H1 (cell line): ENCODE measurements at regions not wholly inside any gene's neighbourhood (a gene's known extent, or its start where the extent isn't known, plus 50 kb on each side); places are given as distances from the start of the nearest gene placed in this dataset.

ENCODE experiments used
- CTCF ChIA-PET: fragments of 300-600 bp; sonication (Branson Sonifier 250); formaldehyde crosslinking; loops from one replicate; lab custom pipeline; 2021; ENCODE audit not compliant: partially characterized antibody; lab: Charles Lee
- POLR2A ChIA-PET: fragments of 300-600 bp; sonication (Branson Sonifier 250); formaldehyde crosslinking; loops from one replicate; lab custom pipeline; 2021; ENCODE audit warnings: inconsistent platforms; ENCODE audit not compliant: partially characterized antibody; lab: Charles Lee
- DNase-seq, 2 experiments: peaks; one replicate each; pipeline versions ENCODE4 v3.0.0 to v3.0.0-alpha.2; 2010 to 2022; ENCODE audit warnings: low spot score in 2 of 2, low read depth in 1 of 2, mixed read lengths in 1 of 2
- FAIRE-seq: peaks from 2 replicates; lab custom pipeline; 2011; peaks lifted over from hg19 to GRCh38; lab: Jason Lieb, UNC
- H2AFZ ChIP-seq: 2 replicates; pipeline ENCODE4 v1.8.1; 2012; ENCODE audit warnings: low read length, inconsistent platforms
- H2AK5ac ChIP-seq: 2 replicates; pipeline ENCODE4 v1.6.1; 2013; ENCODE audit warnings: low read depth, low read length
- H2BK120ac ChIP-seq: replicated peaks from 2 replicates; pipeline ENCODE3; 2013; ENCODE audit warnings: low read depth, low read length, inconsistent platforms
- H2BK12ac ChIP-seq: 2 replicates; pipeline ENCODE4 v1.6.1; 2013; ENCODE audit warnings: low read depth, low read length
- H2BK15ac ChIP-seq: 2 replicates; pipeline ENCODE4 v1.6.1; 2013; ENCODE audit warnings: low read length
- H2BK20ac ChIP-seq: 2 replicates; pipeline ENCODE4 v1.6.1; 2013; ENCODE audit warnings: low read length
- H2BK5ac ChIP-seq: 2 replicates; pipeline ENCODE4 v1.6.1; 2013; ENCODE audit warnings: low read depth, low read length
- H3K14ac ChIP-seq: 2 replicates; pipeline ENCODE4 v1.6.1; 2013; ENCODE audit warnings: inconsistent platforms; ENCODE audit not compliant: insufficient read length
- H3K18ac ChIP-seq: 2 replicates; pipeline ENCODE4 v1.6.1; 2013; ENCODE audit warnings: low read length; ENCODE audit errors: extremely low read depth
- H3K23ac ChIP-seq: 2 replicates; pipeline ENCODE4 v1.6.1; 2013; ENCODE audit warnings: inconsistent platforms; ENCODE audit not compliant: insufficient read length
- H3K23me2 ChIP-seq: 2 replicates; pipeline ENCODE4 v1.6.1; 2013; ENCODE audit warnings: low read depth, low read length
- H3K27ac ChIP-seq: 2 replicates; pipeline ENCODE4 v1.6.1; 2011; ENCODE audit warnings: low read depth, low read length, inconsistent platforms
- H3K27me3 ChIP-seq, 4 experiments: replicated peaks in 1 of 4; 1 replicate in 1 of 4; 2 replicates in 3 of 4; pipeline versions ENCODE4 v1.6.1 to v1.8.1; 2011 to 2013; ENCODE audit warnings: low read length in 3 of 4, mild to moderate bottlenecking in 3 of 4, inconsistent platforms in 2 of 4, mixed read lengths in 2 of 4, moderate library complexity in 1 of 4; ENCODE audit not compliant: control insufficient read depth in 3 of 4, insufficient read depth in 3 of 4; ENCODE audit errors: extremely low read depth in 1 of 4
- H3K36me3 ChIP-seq, 4 experiments: 2 replicates each; pipeline versions ENCODE4 v1.6.1 to v1.8.1; 2011 to 2013; ENCODE audit warnings: mild to moderate bottlenecking in 4 of 4, low read length in 3 of 4, moderate library complexity in 2 of 4, control low read depth in 1 of 4, inconsistent platforms in 1 of 4; ENCODE audit not compliant: insufficient read depth in 4 of 4, control insufficient read depth in 2 of 4
- H3K4ac ChIP-seq: replicated peaks from 2 replicates; pipeline ENCODE3; 2013; ENCODE audit warnings: low read length, low read depth, mixed read lengths, inconsistent platforms; ENCODE audit not compliant: insufficient read length
- H3K4me1 ChIP-seq, 4 experiments: replicated peaks in 1 of 4; 1 replicate in 1 of 4; 2 replicates in 3 of 4; pipeline versions ENCODE4 v1.6.1 to v1.8.1; 2011 to 2013; ENCODE audit warnings: low read length in 3 of 4, inconsistent platforms in 2 of 4, mixed read lengths in 1 of 4; ENCODE audit not compliant: insufficient read depth in 4 of 4, control insufficient read depth in 3 of 4
- H3K4me2 ChIP-seq, 2 experiments: 2 replicates each; pipeline versions ENCODE4 v1.6.1 to v1.8.1; 2011 to 2013; ENCODE audit warnings: low read depth in 2 of 2, low read length in 2 of 2, control low read depth in 1 of 2, inconsistent platforms in 1 of 2, mild to moderate bottlenecking in 1 of 2; ENCODE audit not compliant: insufficient read depth in 1 of 2
- H3K4me3 ChIP-seq, 4 experiments: fragments of 200-600, 300-600 bp in 1 of 4; sonication (generic), shearing (Covaris generic), sonication (Bioruptor Twin) in 1 of 4; 2 replicates each; pipeline versions ENCODE4 v1.5.1 to v1.8.1; 2011 to 2016; ENCODE audit warnings: low read length in 4 of 4, low read depth in 3 of 4, control low read depth in 2 of 4, inconsistent platforms in 2 of 4, mild to moderate bottlenecking in 2 of 4, mixed read lengths in 1 of 4, moderate library complexity in 1 of 4; ENCODE audit not compliant: insufficient read depth in 2 of 4; ENCODE audit errors: extremely low read depth in 1 of 4
- H3K56ac ChIP-seq: replicated peaks from 2 replicates; pipeline ENCODE3; 2013; ENCODE audit warnings: low read depth, mild to moderate bottlenecking, mixed read lengths, low read length, inconsistent platforms; ENCODE audit not compliant: insufficient read length
- H3K79me1 ChIP-seq: 2 replicates; pipeline ENCODE4 v1.6.1; 2013; ENCODE audit warnings: low read depth, low read length, control low read depth
- H3K79me2 ChIP-seq, 2 experiments: 2 replicates each; pipeline versions ENCODE4 v1.6.1 to v1.8.1; 2012 to 2013; ENCODE audit warnings: low read length in 2 of 2, mild to moderate bottlenecking in 2 of 2, inconsistent platforms in 1 of 2; ENCODE audit not compliant: insufficient read depth in 2 of 2, control insufficient read depth in 1 of 2
- H3K9ac ChIP-seq, 4 experiments: replicated peaks in 1 of 4; 1 replicate in 1 of 4; 2 replicates in 3 of 4; pipeline versions ENCODE4 v1.6.1 to v1.8.1; 2011 to 2013; ENCODE audit warnings: low read depth in 3 of 4, low read length in 3 of 4, control low read depth in 2 of 4, mild to moderate bottlenecking in 2 of 4, moderate library complexity in 2 of 4, inconsistent platforms in 1 of 4; ENCODE audit errors: extremely low read depth in 1 of 4
- H3K9me3 ChIP-seq, 2 experiments: 2 replicates each; pipeline versions ENCODE4 v1.6.1 to v1.8.1; 2012 to 2013; ENCODE audit warnings: mild to moderate bottlenecking in 2 of 2, moderate library complexity in 2 of 2, control low read depth in 1 of 2, inconsistent platforms in 1 of 2, low read depth in 1 of 2, low read length in 1 of 2, mixed read lengths in 1 of 2; ENCODE audit not compliant: insufficient read depth in 2 of 2
- H4K20me1 ChIP-seq, 2 experiments: replicated peaks in 1 of 2; 2 replicates each; pipeline versions ENCODE3 to v1.8.1; 2011 to 2013; ENCODE audit warnings: inconsistent platforms in 2 of 2, low read length in 2 of 2, mild to moderate bottlenecking in 1 of 2; ENCODE audit not compliant: insufficient read depth in 2 of 2, control insufficient read depth in 1 of 2
- H4K5ac ChIP-seq: 2 replicates; pipeline ENCODE4 v1.6.1; 2013; ENCODE audit warnings: low read length, low read depth, mixed read lengths, inconsistent platforms; ENCODE audit not compliant: insufficient read length
- H4K8ac ChIP-seq: 2 replicates; pipeline ENCODE4 v1.8.0; 2013; ENCODE audit warnings: mild to moderate bottlenecking, moderate library complexity, low read length, inconsistent platforms; ENCODE audit not compliant: insufficient read depth; ENCODE audit errors: extremely low read depth
- H4K91ac ChIP-seq: replicated peaks from 2 replicates; pipeline ENCODE3; 2013; ENCODE audit warnings: low read length, mixed read lengths, inconsistent platforms; ENCODE audit not compliant: insufficient read length
- CEBPB ChIP-seq: IDR thresholded peaks from 2 replicates; pipeline ENCODE4 v1.6.1; 2012; ENCODE audit warnings: low read depth, low read length
- E2F6 ChIP-seq: IDR thresholded peaks from 2 replicates; pipeline ENCODE4 v1.6.1; 2012; ENCODE audit warnings: inconsistent platforms
- MAX ChIP-seq: IDR thresholded peaks from 2 replicates; pipeline ENCODE4 v1.6.1; 2012; ENCODE audit warnings: inconsistent platforms
- SRF ChIP-seq: IDR thresholded peaks from 2 replicates; pipeline ENCODE4 v1.6.1; 2011; ENCODE audit warnings: mild to moderate bottlenecking, low read depth, low read length, moderate library complexity
- SUZ12 ChIP-seq: fragments of 200-600 bp; sonication (generic); IDR thresholded peaks from 2 replicates; pipeline ENCODE4 v1.6.1; 2012; ENCODE audit warnings: mild to moderate bottlenecking, inconsistent platforms, low read length, moderate library complexity, mixed read lengths
- TCF12 ChIP-seq: IDR thresholded peaks from 2 replicates; pipeline ENCODE4 v1.6.1; 2011; ENCODE audit warnings: low read depth, mild to moderate bottlenecking, low read length
- ZNF274 ChIP-seq: IDR thresholded peaks from 2 replicates; pipeline ENCODE4 v1.7.0; 2012; ENCODE audit warnings: low read length, borderline replicate concordance; ENCODE audit errors: extremely low read depth
- WGBS, 2 experiments: shearing (Covaris generic) in 1 of 2; methylation state at CpG; one replicate each; pipeline versions ENCODE4 v1.1.6 to v1.1.7; 2013 to 2015; ENCODE audit warnings: low lambda C conversion rate in 2 of 2, mixed read lengths in 2 of 2, inconsistent platforms in 1 of 2, low coverage in 1 of 2, missing lambda C conversion rate in 1 of 2; ENCODE audit not compliant: insufficient replicate concordance in 2 of 2, insufficient coverage in 1 of 2, insufficient read length in 1 of 2; ENCODE audit errors: extremely low coverage in 1 of 2, missing lambda C conversion rate in 1 of 2; 5-methylcytosine and 5-hydroxymethylcytosine counted together

GRCh38 chr1:37237948-37238347, 203.6 kb upstream of the GRIK3 start:
- H3K56ac ChIP-seq, result no peak overlapping the region
- no peak overlapping the region for H4K8ac ChIP-seq
- H3K4me1 ChIP-seq, result peaks cover 10 to 30% (median 19%) of the 10 kb centered on the region in 4 experiments
- TF ChIP-seq TCF12 (no peak), E2F6 (no peak), ZNF274 (no peak), MAX (no peak), CEBPB (no peak), SUZ12 (no peak), SRF (no peak)

More at GRCh38 chr1:37237948-37238347, 203.6 kb upstream of the GRIK3 start:
- Histone ChIP-seq H3K79me1 (no peaks in the 10 kb centered on the region), H3K27ac (no peak overlapping the region), H2BK15ac (no peak overlapping the region), H3K9me3 (no peaks in the 10 kb centered on the region), H4K5ac (no peak overlapping the region), H4K20me1 (no peaks in the 10 kb centered on the region), H2AK5ac (no peak overlapping the region), H3K23ac (no peak overlapping the region), H3K14ac (no peak overlapping the region), H3K27me3 (no peaks in the 10 kb centered on the region; a peak in 1 of 7 replicates), H3K4me2 (no peak overlapping the region), H2AFZ (no peak overlapping the region), H3K9ac (no peak overlapping the region), H3K79me2 (no peaks in the 10 kb centered on the region), H3K4me3 (no peak overlapping the region), H2BK20ac (no peak overlapping the region), H3K4ac (no peak overlapping the region), H4K91ac (no peak overlapping the region), H2BK120ac (no peak overlapping the region), H2BK5ac (no peak overlapping the region), H3K36me3 (no peaks in the 10 kb centered on the region), H3K23me2 (peaks cover 3% of the 10 kb centered on the region; the same call in 1 of the 2 replicates), H2BK12ac (no peak overlapping the region), H3K18ac (no peak overlapping the region)
- WGBS, 2 experiments, result 86% methylated on average over 2 of the region's 2 CpGs; no CpG with 5 or more reads in 1 of the 2 experiments
- DNase-seq (no peak), FAIRE-seq (no peak)
- ChIA-PET CTCF (interaction anchor here (1.2 kb wide), 1 partner anchor 10 kb away, joined by 3 read pairs; no protein-coding TSS in a partner anchor), POLR2A (no interaction called here)
